ENCODE measurements at regions not wholly inside any gene's neighbourhood (a gene's known extent, or its start where the extent isn't known, plus 50 kb on each side); places are given as distances from the start of the nearest gene placed in this dataset.
A peak's percentile ranks its signal among the peaks of the same experiment; 100 is the strongest.
"Not testable (repeated sequence)": the region's sequence is repeated elsewhere in the genome, so short reads cannot be mapped to it uniquely, and the experiment has no call there.

- no peak for DNase-seq (ENCODE audit: low read depth)
These were observed 208.5 kb upstream of the ZSWIM2 start for GRCh38 chr2:187057466-187057865.

- no peak for DNase-seq (ENCODE audit: low read depth)
These were observed 207.7 kb upstream of the ZSWIM2 start for GRCh38 chr2:187056416-187057334.

- DNase-seq (ENCODE audit: low read depth), result peak; percentile 54
These were observed 206.5 kb upstream of the ZSWIM2 start for GRCh38 chr2:187055463-187055862.

- no peak for DNase-seq (ENCODE audit: low read depth)
These were observed 205.7 kb upstream of the ZSWIM2 start for GRCh38 chr2:187054501-187055319.

- DNase-seq (ENCODE audit: low read depth), result no peak
These were observed 202.4 kb upstream of the ZSWIM2 start for GRCh38 chr2:187051350-187051749.

- no peak for DNase-seq (ENCODE audit: low read depth)
These were observed 201.5 kb upstream of the ZSWIM2 start for GRCh38 chr2:187050409-187050998.

GRCh38 chr2:187037310-187037709, 188.3 kb upstream of the ZSWIM2 start:
- DNase-seq (ENCODE audit: low read depth), result no peak

GRCh38 chr2:187034434-187034833, 185.5 kb upstream of the ZSWIM2 start:
- DNase-seq (ENCODE audit: low read depth), result no peak

GRCh38 chr2:187024739-187025138, 175.8 kb upstream of the ZSWIM2 start:
- DNase-seq (ENCODE audit: low read depth), result no peak

- not testable (repeated sequence) for DNase-seq (ENCODE audit: low read depth)
These were observed 175.0 kb upstream of the ZSWIM2 start for GRCh38 chr2:187023996-187024395.

- no peak for DNase-seq (ENCODE audit: low read depth)
These were observed 168.5 kb upstream of the ZSWIM2 start for GRCh38 chr2:187017438-187017837.

- no peak for DNase-seq (ENCODE audit: low read depth)
These were observed 164.1 kb upstream of the ZSWIM2 start for GRCh38 chr2:187013058-187013457.

GRCh38 chr2:187011206-187011832, 162.3 kb upstream of the ZSWIM2 start:
- DNase-seq (ENCODE audit: low read depth), result peak; percentile 8

- no peak for DNase-seq (ENCODE audit: low read depth)
These were observed 160.7 kb upstream of the ZSWIM2 start for GRCh38 chr2:187009483-187010239.

GRCh38 chr2:187008111-187008510, 159.1 kb upstream of the ZSWIM2 start:
- no peak for DNase-seq (ENCODE audit: low read depth)

- no peak for DNase-seq (ENCODE audit: low read depth)
These were observed 154.6 kb upstream of the ZSWIM2 start for GRCh38 chr2:187003611-187004010.

GRCh38 chr2:187003038-187003554, 154.1 kb upstream of the ZSWIM2 start:
- peak; percentile 7 for DNase-seq (ENCODE audit: low read depth)

- DNase-seq (ENCODE audit: low read depth), result no peak
These were observed 153.3 kb upstream of the ZSWIM2 start for GRCh38 chr2:187002242-187002641.

GRCh38 chr2:187001248-187001647, 152.3 kb upstream of the ZSWIM2 start:
- DNase-seq (ENCODE audit: low read depth), result no peak

GRCh38 chr2:186995092-186995491, 146.1 kb upstream of the ZSWIM2 start:
- peak; percentile 69 for DNase-seq (ENCODE audit: low read depth)

GRCh38 chr2:186992597-186992996, 143.6 kb upstream of the ZSWIM2 start:
- DNase-seq (ENCODE audit: low read depth), result no peak

All from renal cortical epithelial cell (primary cell).